ENCODE measurements at regions not wholly inside any gene's neighbourhood (a gene's known extent, or its start where the extent isn't known, plus 50 kb on each side); places are given as distances from the start of the nearest gene placed in this dataset.

- intact Hi-C loops (cut with DNase I), result no loop called here
- H3K36me3 ChIP-seq (replicated peaks in 1 of 2; ENCODE audit: insufficient read depth in 1 of 2, low read depth in 2 of 2), result no peaks in the 10 kb centered on the region
- DNase-seq (no peak), ATAC-seq (no peak)
- H3K4me3 ChIP-seq, result no peak overlapping the region
- no peaks in the 10 kb centered on the region for H3K4me1 ChIP-seq
- no peak overlapping the region for H3K27ac ChIP-seq
- no peaks in the 10 kb centered on the region for H3K27me3 ChIP-seq
- H3K9me3 ChIP-seq, result no peaks in the 10 kb centered on the region
- WGBS, 2 donors, result 0 to 3% methylated on average over 1 of the region's 1 CpG
- no peak for TF ChIP-seq POLR2A (IDR thresholded peaks at IDR 0.05)
Measured at GRCh38 chr3:94568041-94568440, 505.2 kb downstream of the NSUN3 start.

GRCh38 chr3:94573337-94573736 lies 510.5 kb downstream of the NSUN3 start:
- no peaks in the 10 kb centered on the region for H3K27me3 ChIP-seq
- no peak overlapping the region for H3K4me3 ChIP-seq
- H3K27ac ChIP-seq, result no peak overlapping the region
- DNase-seq (no peak), ATAC-seq (no peak)
- no peaks in the 10 kb centered on the region for H3K9me3 ChIP-seq
- H3K4me1 ChIP-seq, result no peaks in the 10 kb centered on the region
- 81 to 83% methylated on average over 2 of the region's 2 CpGs for WGBS, 2 donors
- H3K36me3 ChIP-seq (replicated peaks in 1 of 2; ENCODE audit: insufficient read depth in 1 of 2, low read depth in 2 of 2), result no peaks in the 10 kb centered on the region
- intact Hi-C loops (cut with DNase I), result no loop called here
- TF ChIP-seq CTCF (IDR thresholded peaks at IDR 0.05), result no peak
- TF ChIP-seq POLR2A (IDR thresholded peaks at IDR 0.05), result no peak

GRCh38 chr3:94587291-94587690 lies 524.4 kb downstream of the NSUN3 start:
- Histone ChIP-seq H3K27me3 (no peaks in the 10 kb centered on the region), H3K4me3 (no peak overlapping the region), H3K4me1 (no peaks in the 10 kb centered on the region), H3K27ac (no peak overlapping the region), H3K36me3 (replicated peaks in 1 of 2; ENCODE audit: insufficient read depth in 1 of 2, low read depth in 2 of 2) (no peaks in the 10 kb centered on the region), H3K9me3 (no peaks in the 10 kb centered on the region)
- DNase-seq (no peak), ATAC-seq (no peak)
- TF ChIP-seq POLR2A (IDR thresholded peaks at IDR 0.05) (no peak), CTCF (IDR thresholded peaks at IDR 0.05) (no peak)
- 55 to 60% methylated on average over 3 of the region's 3 CpGs for WGBS, 2 donors
- intact Hi-C loops (cut with DNase I), result no loop called here

GRCh38 chr3:94593526-94594150 lies 530.8 kb downstream of the NSUN3 start:
- Histone ChIP-seq H3K27ac (no peak overlapping the region), H3K36me3 (replicated peaks in 1 of 2; ENCODE audit: insufficient read depth in 1 of 2, low read depth in 2 of 2) (no peaks in the 10 kb centered on the region), H3K27me3 (no peaks in the 10 kb centered on the region), H3K4me3 (no peak overlapping the region), H3K4me1 (no peaks in the 10 kb centered on the region), H3K9me3 (no peaks in the 10 kb centered on the region)
- no peak for TF ChIP-seq CTCF (IDR thresholded peaks at IDR 0.05)
- TF ChIP-seq POLR2A (IDR thresholded peaks at IDR 0.05), result no peak
- DNase-seq (no peak), ATAC-seq (no peak)
- 89 to 100% methylated on average over 1 of the region's 1 CpG for WGBS, 2 donors
- intact Hi-C loops (cut with DNase I), result no loop called here

- Histone ChIP-seq H3K27ac (no peak overlapping the region), H3K27me3 (no peaks in the 10 kb centered on the region), H3K4me3 (no peak overlapping the region), H3K36me3 (replicated peaks in 1 of 2; ENCODE audit: insufficient read depth in 1 of 2, low read depth in 2 of 2) (no peaks in the 10 kb centered on the region), H3K9me3 (no peaks in the 10 kb centered on the region), H3K4me1 (no peaks in the 10 kb centered on the region)
- 58 to 63% methylated on average over 3 of the region's 3 CpGs for WGBS, 2 donors
- ATAC-seq (no peak), DNase-seq (no peak)
- intact Hi-C loops (cut with DNase I), result no loop called here
- TF ChIP-seq CTCF (IDR thresholded peaks at IDR 0.05) (no peak), POLR2A (IDR thresholded peaks at IDR 0.05) (no peak)
Measured at GRCh38 chr3:94596141-94596540, 533.3 kb downstream of the NSUN3 start.

All from body of pancreas (tissue), 4 donors.